ENCODE measurements at regions not wholly inside any gene's neighbourhood (a gene's known extent, or its start where the extent isn't known, plus 50 kb on each side); places are given as distances from the start of the nearest gene placed in this dataset.

GRCh38 chr3:59563072-59563605 is 513.3 kb upstream of the CFAP20DC start:
- no peak for ATAC-seq
- Mint-ChIP-seq H3K27ac (no peak overlapping the region), H3K27me3 (peaks cover 2% of the 10 kb centered on the region), H3K4me1 (peaks cover 37% of the 10 kb centered on the region), H3K9me3 (ENCODE audit: low read depth) (peaks cover 2% of the 10 kb centered on the region), H3K4me3 (no peak overlapping the region), H3K36me3 (peaks cover 7% of the 10 kb centered on the region)
- no peak for DNase-seq
- CTCF ChIA-PET = no interaction called here

DNA sequence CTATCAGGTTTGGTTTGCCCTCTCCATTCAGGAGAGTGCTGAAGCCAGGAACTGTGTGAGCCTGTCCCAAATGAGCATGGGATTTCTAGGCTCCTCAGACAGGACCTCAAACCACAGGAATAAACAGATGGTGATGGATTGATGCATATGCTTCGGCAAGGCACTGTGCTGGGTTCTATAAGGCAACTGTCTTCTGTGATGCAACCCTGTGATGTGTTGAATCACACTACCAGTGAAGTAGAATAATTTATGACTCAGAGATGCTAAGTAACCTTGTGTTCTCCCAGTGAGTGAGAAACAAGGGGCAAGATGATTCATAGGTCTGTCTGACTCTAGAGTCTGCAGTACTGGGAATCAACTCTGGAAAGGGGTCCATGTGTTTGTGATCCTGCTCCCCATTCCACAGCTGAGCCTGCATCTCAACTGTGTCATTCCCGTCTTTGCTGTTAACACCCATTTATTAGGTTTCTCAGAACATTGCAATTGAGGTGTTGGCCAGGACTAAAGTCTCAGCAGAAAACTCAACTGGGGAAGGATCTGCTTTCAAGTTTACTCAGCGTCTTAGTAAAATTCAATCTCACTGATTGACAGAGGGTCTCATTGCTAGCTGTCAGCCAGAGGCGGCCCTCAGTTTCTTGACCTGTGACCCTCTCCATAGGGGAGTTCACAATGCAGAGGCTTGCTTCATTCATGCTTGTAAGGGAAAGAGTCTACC is 510.1 kb upstream of the CFAP20DC start:
- DNase-seq = no peak
- peak; percentile 76 for ATAC-seq
- CTCF ChIA-PET = interaction anchor here (1.7 to 2.2 kb wide), 2 partner anchors 8 to 16 kb away, joined by 6 to 7 read pairs; no protein-coding TSS in a partner anchor
- no peaks in the 10 kb centered on the region for H3K27me3 Mint-ChIP-seq
- H3K9me3 Mint-ChIP-seq (ENCODE audit: low read depth) = peaks cover 2% of the 10 kb centered on the region
- H3K4me1 Mint-ChIP-seq = peaks cover 20% of the 10 kb centered on the region
- peaks cover 10% of the 10 kb centered on the region for H3K36me3 Mint-ChIP-seq
- no peak overlapping the region for H3K27ac Mint-ChIP-seq
- no peak overlapping the region for H3K4me3 Mint-ChIP-seq

- ATAC-seq (no peak), DNase-seq (no peak)
- no peak overlapping the region for H3K4me3 Mint-ChIP-seq
- no peaks in the 10 kb centered on the region for H3K27me3 Mint-ChIP-seq
- CTCF ChIA-PET = interaction anchor here (1.7 to 2.2 kb wide), 2 partner anchors 9 to 16 kb away, joined by 6 to 7 read pairs; no protein-coding TSS in a partner anchor
- peaks cover 10% of the 10 kb centered on the region for H3K36me3 Mint-ChIP-seq
- H3K9me3 Mint-ChIP-seq (ENCODE audit: low read depth) = no peaks in the 10 kb centered on the region
- H3K27ac Mint-ChIP-seq = no peak overlapping the region
- peaks cover 20% of the 10 kb centered on the region for H3K4me1 Mint-ChIP-seq
These were observed 509.3 kb upstream of the CFAP20DC start for GRCh38 chr3:59558906-59559720.

- H3K27ac Mint-ChIP-seq = no peak overlapping the region
- ATAC-seq (no peak), DNase-seq (no peak)
- H3K36me3 Mint-ChIP-seq = peaks cover 5% of the 10 kb centered on the region
- H3K4me3 Mint-ChIP-seq = no peak overlapping the region
- no peaks in the 10 kb centered on the region for H3K27me3 Mint-ChIP-seq
- CTCF ChIA-PET = interaction anchor here (1.1 kb wide), 1 partner anchor 20 kb away, joined by 4 read pairs; no protein-coding TSS in a partner anchor
- peaks cover 17% of the 10 kb centered on the region for H3K4me1 Mint-ChIP-seq
- H3K9me3 Mint-ChIP-seq (ENCODE audit: low read depth) = no peaks in the 10 kb centered on the region
These were observed 505.9 kb upstream of the CFAP20DC start for GRCh38 chr3:59555593-59556315.

- CTCF ChIA-PET = no interaction called here
- Mint-ChIP-seq H3K9me3 (ENCODE audit: low read depth) (no peaks in the 10 kb centered on the region), H3K4me3 (no peak overlapping the region), H3K27me3 (no peaks in the 10 kb centered on the region), H3K27ac (no peak overlapping the region), H3K4me1 (no peaks in the 10 kb centered on the region), H3K36me3 (peaks cover 4% of the 10 kb centered on the region)
- DNase-seq = no peak
- no peak for ATAC-seq
These were observed 503.3 kb upstream of the CFAP20DC start for GRCh38 chr3:59553076-59553475.

GRCh38 chr3:59551834-59552233 is 502.0 kb upstream of the CFAP20DC start:
- no peaks in the 10 kb centered on the region for H3K9me3 Mint-ChIP-seq (ENCODE audit: low read depth)
- H3K36me3 Mint-ChIP-seq = peaks cover 4% of the 10 kb centered on the region
- no peak for DNase-seq
- no peak overlapping the region for H3K4me3 Mint-ChIP-seq
- CTCF ChIA-PET = no interaction called here
- H3K27me3 Mint-ChIP-seq = no peaks in the 10 kb centered on the region
- no peaks in the 10 kb centered on the region for H3K4me1 Mint-ChIP-seq
- H3K27ac Mint-ChIP-seq = no peak overlapping the region
- no peak for ATAC-seq

DNA sequence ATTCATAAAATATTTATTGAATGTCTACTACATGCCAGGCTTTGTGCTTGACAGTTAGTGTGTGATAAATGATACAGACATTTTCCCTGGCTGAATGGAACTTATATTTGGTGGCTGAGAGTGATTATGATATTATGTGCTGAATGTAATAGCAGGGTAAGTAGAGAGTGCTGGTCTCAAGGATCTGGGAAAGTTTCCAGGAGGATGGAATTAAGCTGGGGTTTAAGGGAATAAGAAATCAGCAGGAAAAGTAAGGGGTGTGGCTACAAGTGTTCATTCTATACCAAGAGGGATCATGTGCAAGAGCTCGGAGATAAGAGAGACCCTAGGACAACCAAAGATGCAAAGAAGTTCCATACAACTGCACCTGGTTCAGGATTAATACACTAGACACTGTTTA is 500.1 kb upstream of the CFAP20DC start:
- H3K9me3 Mint-ChIP-seq (ENCODE audit: low read depth) = no peaks in the 10 kb centered on the region
- no peak for ATAC-seq
- CTCF ChIA-PET = interaction anchor here (1.0 kb wide), 1 partner anchor 25 kb away, joined by 3 read pairs; no protein-coding TSS in a partner anchor
- H3K27me3 Mint-ChIP-seq = no peaks in the 10 kb centered on the region
- no peak for DNase-seq
- H3K4me1 Mint-ChIP-seq = no peaks in the 10 kb centered on the region
- peaks cover 2% of the 10 kb centered on the region for H3K36me3 Mint-ChIP-seq
- no peak overlapping the region for H3K4me3 Mint-ChIP-seq
- no peak overlapping the region for H3K27ac Mint-ChIP-seq

- CTCF ChIA-PET = interaction anchor here (0.9 kb wide), 1 partner anchor 234 kb away, joined by 3 read pairs; no protein-coding TSS in a partner anchor
- no peak overlapping the region for H3K4me3 Mint-ChIP-seq
- ATAC-seq = no peak
- no peaks in the 10 kb centered on the region for H3K36me3 Mint-ChIP-seq
- no peaks in the 10 kb centered on the region for H3K9me3 Mint-ChIP-seq (ENCODE audit: low read depth)
- no peaks in the 10 kb centered on the region for H3K4me1 Mint-ChIP-seq
- no peak for DNase-seq
- no peak overlapping the region for H3K27ac Mint-ChIP-seq
- no peaks in the 10 kb centered on the region for H3K27me3 Mint-ChIP-seq
These were observed 498.0 kb upstream of the CFAP20DC start for GRCh38 chr3:59547874-59548273.

- ATAC-seq (no peak), DNase-seq (no peak)
- Mint-ChIP-seq H3K4me3 (no peak overlapping the region), H3K27ac (no peak overlapping the region), H3K36me3 (no peaks in the 10 kb centered on the region), H3K4me1 (peaks cover 4% of the 10 kb centered on the region), H3K27me3 (no peaks in the 10 kb centered on the region), H3K9me3 (ENCODE audit: low read depth) (no peaks in the 10 kb centered on the region)
- CTCF ChIA-PET = no interaction called here
These were observed 496.7 kb upstream of the CFAP20DC start for GRCh38 chr3:59546522-59546921.

DNA sequence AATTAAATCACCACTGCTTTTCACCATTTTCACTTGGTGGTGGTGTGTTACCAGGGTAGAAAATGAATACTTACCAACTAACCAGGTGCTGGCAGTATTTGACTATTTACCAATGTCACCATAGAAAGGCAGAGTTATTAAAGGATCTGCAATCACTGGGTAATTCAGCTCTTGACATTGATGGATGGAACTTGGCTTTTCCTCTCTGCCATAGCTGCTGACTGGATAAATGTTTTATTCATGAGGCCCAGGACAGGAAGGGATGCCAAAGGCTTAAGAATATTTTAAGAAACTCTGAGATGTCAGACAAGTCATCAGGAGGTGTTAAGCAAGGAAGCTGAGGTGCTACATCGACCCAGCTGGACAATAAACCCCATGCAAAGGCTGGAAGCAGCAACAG is 495.5 kb upstream of the CFAP20DC start:
- ATAC-seq (no peak), DNase-seq (no peak)
- CTCF ChIA-PET = no interaction called here
- H3K9me3 Mint-ChIP-seq (ENCODE audit: low read depth) = no peaks in the 10 kb centered on the region
- no peak overlapping the region for H3K4me3 Mint-ChIP-seq
- no peak overlapping the region for H3K27ac Mint-ChIP-seq
- peaks cover 14% of the 10 kb centered on the region for H3K4me1 Mint-ChIP-seq
- no peaks in the 10 kb centered on the region for H3K36me3 Mint-ChIP-seq
- H3K27me3 Mint-ChIP-seq = no peaks in the 10 kb centered on the region

- H3K4me1 Mint-ChIP-seq = peaks cover 15% of the 10 kb centered on the region
- H3K4me3 Mint-ChIP-seq = no peak overlapping the region
- no peak overlapping the region for H3K27ac Mint-ChIP-seq
- H3K27me3 Mint-ChIP-seq = peaks cover 4% of the 10 kb centered on the region
- peaks cover 1% of the 10 kb centered on the region for H3K36me3 Mint-ChIP-seq
- ATAC-seq (no peak), DNase-seq (no peak)
- H3K9me3 Mint-ChIP-seq (ENCODE audit: low read depth) = no peaks in the 10 kb centered on the region
- CTCF ChIA-PET = no interaction called here
These were observed 492.5 kb upstream of the CFAP20DC start for GRCh38 chr3:59542276-59542675.

GRCh38 chr3:59540696-59541095 is 490.9 kb upstream of the CFAP20DC start:
- CTCF ChIA-PET = no interaction called here
- peaks cover 15% of the 10 kb centered on the region for H3K4me1 Mint-ChIP-seq
- DNase-seq = no peak
- H3K4me3 Mint-ChIP-seq = peak overlapping the region; percentile 6
- peaks cover 1% of the 10 kb centered on the region for H3K36me3 Mint-ChIP-seq
- peak overlapping the region; percentile 10 for H3K27ac Mint-ChIP-seq
- H3K27me3 Mint-ChIP-seq = peaks cover 4% of the 10 kb centered on the region
- H3K9me3 Mint-ChIP-seq (ENCODE audit: low read depth) = no peaks in the 10 kb centered on the region
- ATAC-seq = peak; percentile 65

DNA sequence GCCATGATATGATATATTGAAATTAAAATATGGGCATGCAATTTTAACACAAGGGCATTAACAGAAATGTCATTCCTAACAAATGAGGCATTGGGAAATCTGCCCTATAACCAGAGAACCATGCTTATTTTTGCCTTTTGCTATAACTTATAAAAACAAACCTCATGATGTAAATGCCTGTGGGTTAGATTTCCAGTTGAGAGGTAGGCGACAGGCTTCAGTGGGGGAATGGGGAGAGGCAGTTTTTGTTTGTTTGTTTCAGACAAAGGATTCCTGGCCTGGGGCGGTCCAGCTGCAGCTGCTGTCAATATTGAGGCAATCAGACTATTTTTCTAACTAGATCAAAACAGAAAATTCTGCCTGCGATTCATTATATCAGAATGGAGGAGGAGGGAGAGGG is 490.4 kb upstream of the CFAP20DC start:
- peaks cover 4% of the 10 kb centered on the region for H3K27me3 Mint-ChIP-seq
- ATAC-seq (no peak), DNase-seq (no peak)
- peak overlapping the region; percentile 6 for H3K4me3 Mint-ChIP-seq
- CTCF ChIA-PET = no interaction called here
- H3K9me3 Mint-ChIP-seq (ENCODE audit: low read depth) = no peaks in the 10 kb centered on the region
- peaks cover 15% of the 10 kb centered on the region for H3K4me1 Mint-ChIP-seq
- H3K36me3 Mint-ChIP-seq = peaks cover 1% of the 10 kb centered on the region
- peak overlapping the region; percentile 10 for H3K27ac Mint-ChIP-seq
